GM12865 (cell line): ENCODE measurements at regions not wholly inside any gene's neighbourhood (a gene's known extent, or its start where the extent isn't known, plus 50 kb on each side); places are given as distances from the start of the nearest gene placed in this dataset.

Experiments used
- DNase-seq: peaks from one replicate; pipeline ENCODE4 v3.0.0; 2010; ENCODE audit warnings: low read depth
- H3K4me3 ChIP-seq: 2 replicates; pipeline ENCODE4 v1.5.1; 2011; ENCODE audit warnings: mild to moderate bottlenecking, low read depth, low read length, control low read depth
- TF ChIP-seq, protein P1 (sequence below): IDR thresholded peaks from 2 replicates; pipeline ENCODE4 v1.5.1; 2011; ENCODE audit warnings: low read length, control low read depth, low read depth, inconsistent platforms; ENCODE audit not compliant: insufficient read depth; ENCODE audit errors: missing control alignments

DNA sequence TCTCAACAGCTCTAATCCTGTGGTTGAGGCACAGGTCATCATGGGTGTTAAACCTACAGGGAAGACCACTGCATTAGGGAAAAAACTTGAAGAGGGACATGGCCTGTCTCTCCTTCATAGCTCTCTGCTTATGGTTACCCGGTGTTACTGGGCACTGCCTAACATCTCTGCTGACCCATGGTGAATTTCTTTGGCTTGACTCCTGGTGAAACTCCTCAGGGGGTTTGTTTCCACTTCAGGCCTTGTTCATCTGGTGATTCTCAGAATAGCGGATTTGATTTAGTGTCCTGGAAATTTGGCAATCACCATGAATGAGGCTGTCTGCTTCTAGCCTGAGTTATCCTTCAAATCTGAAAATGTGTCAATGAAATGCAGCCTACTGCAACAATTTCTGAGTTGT, 114.4 kb downstream of the ZNF518B start:
- H3K4me3 ChIP-seq = no peak overlapping the region
- DNase-seq = no peak
- TF ChIP-seq, protein P1, sequence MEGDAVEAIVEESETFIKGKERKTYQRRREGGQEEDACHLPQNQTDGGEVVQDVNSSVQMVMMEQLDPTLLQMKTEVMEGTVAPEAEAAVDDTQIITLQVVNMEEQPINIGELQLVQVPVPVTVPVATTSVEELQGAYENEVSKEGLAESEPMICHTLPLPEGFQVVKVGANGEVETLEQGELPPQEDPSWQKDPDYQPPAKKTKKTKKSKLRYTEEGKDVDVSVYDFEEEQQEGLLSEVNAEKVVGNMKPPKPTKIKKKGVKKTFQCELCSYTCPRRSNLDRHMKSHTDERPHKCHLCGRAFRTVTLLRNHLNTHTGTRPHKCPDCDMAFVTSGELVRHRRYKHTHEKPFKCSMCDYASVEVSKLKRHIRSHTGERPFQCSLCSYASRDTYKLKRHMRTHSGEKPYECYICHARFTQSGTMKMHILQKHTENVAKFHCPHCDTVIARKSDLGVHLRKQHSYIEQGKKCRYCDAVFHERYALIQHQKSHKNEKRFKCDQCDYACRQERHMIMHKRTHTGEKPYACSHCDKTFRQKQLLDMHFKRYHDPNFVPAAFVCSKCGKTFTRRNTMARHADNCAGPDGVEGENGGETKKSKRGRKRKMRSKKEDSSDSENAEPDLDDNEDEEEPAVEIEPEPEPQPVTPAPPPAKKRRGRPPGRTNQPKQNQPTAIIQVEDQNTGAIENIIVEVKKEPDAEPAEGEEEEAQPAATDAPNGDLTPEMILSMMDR = no peak

- TF ChIP-seq, protein P1 = no peak
- H3K4me3 ChIP-seq = no peak overlapping the region
- DNase-seq = no peak
Observed at GRCh38 chr4:10336471-10336870, 120.8 kb downstream of the ZNF518B start.

GRCh38 chr4:10335050-10335449, 122.2 kb downstream of the ZNF518B start:
- DNase-seq = no peak
- H3K4me3 ChIP-seq = no peak overlapping the region
- TF ChIP-seq, protein P1 = no peak

DNA sequence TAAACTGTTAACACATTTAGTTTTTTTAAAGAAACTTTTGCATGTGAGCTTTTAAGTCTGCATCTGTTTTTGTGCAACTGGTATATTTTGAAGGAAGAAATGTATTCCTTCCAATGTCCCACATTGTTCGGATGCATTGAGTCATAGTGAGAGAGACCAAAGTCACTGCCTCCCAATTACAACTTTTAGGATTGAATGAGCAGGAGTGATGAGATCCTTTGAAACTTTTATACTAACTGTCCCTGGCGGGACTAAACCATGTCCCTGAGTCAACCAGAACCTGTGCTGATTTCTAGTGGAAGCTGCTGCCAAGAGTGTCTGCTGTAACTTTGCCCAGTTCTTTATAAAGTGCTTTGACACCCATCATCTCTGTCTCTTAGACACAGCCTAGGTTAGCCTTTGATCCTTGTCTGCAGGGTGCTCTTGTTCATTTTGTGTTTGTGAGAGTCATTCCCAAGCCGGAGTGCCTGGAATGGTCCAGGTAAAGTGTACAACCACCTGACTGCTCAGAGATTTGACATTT, 122.7 kb downstream of the ZNF518B start:
- no peak for DNase-seq
- H3K4me3 ChIP-seq = no peak overlapping the region
- TF ChIP-seq, protein P1 = no peak

DNA sequence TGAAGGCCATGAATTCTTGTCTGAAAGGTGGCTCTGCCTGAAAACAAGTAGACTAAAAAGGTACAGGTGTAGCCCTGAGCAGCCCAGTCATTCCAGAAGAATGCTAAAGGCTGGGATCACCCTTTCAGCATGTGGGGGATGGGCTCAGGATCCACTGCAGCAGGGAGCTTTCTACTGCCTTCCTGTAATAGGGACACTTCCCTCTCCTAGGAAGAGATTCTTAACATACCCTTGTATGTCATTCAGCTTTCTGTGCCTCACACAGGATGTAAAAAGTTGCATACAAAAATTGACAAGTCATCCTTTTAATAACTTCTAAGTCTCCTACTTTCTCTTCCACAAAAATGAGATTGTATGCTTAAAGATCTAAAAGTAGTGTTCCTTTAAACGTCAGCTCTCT, 123.3 kb downstream of the ZNF518B start:
- TF ChIP-seq, protein P1 = no peak
- no peak for DNase-seq

GRCh38 chr4:10326075-10326474, 131.2 kb downstream of the ZNF518B start:
- no peak overlapping the region for H3K4me3 ChIP-seq
- TF ChIP-seq, protein P1 = no peak
- no peak for DNase-seq

More for the DNA sequence above, 123.3 kb downstream of the ZNF518B start:
- H3K4me3 ChIP-seq = no peak overlapping the region

DNA sequence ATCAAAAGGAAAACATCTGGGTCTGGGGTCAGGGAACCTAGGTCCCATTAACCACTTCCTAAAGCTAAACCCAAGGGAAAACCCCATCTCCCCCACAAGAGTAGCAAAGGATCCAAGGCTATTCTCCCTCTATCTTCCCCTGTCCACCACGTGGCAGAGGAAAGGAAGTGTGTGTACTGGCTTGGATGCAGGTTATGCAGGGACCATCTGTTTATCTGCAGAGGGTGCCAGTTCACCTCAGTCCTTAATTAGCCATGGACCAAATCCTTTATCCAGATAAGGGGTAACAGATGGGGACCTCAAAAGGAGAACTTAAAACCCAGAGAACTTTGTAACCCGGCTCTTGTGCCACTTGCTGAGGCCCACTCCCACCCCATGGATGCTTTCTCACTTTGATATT, 135.3 kb downstream of the ZNF518B start:
- no peak for DNase-seq
- TF ChIP-seq, protein P1 = no peak
- no peak overlapping the region for H3K4me3 ChIP-seq
